ENCODE measurements at regions not wholly inside any gene's neighbourhood (a gene's known extent, or its start where the extent isn't known, plus 50 kb on each side); places are given as distances from the start of the nearest gene placed in this dataset.

DNA sequence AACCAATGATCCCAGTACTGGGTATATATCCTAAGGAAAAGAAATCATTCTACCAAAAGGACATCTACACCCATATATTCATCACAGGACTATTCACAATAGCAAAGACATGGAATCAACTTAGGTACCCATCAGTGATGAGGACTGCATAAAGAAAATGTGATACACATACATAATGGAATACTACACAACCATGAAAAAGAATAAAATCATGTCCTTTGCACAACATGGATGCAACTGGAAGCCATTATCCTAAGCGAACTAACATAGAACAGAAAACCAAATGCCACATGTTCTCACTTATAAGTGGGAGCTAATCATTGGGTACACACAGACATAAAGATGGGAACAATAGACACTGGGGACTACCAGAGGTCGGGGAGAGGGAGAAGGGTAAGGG lies 86.0 kb upstream of the LGR5 start:
- no peaks in the 10 kb centered on the region for H3K9me3 ChIP-seq (ENCODE audit: low read depth)
- no peak for DNase-seq (ENCODE audit: low read depth in 1 of 2, low spot score in 1 of 2)

DNA sequence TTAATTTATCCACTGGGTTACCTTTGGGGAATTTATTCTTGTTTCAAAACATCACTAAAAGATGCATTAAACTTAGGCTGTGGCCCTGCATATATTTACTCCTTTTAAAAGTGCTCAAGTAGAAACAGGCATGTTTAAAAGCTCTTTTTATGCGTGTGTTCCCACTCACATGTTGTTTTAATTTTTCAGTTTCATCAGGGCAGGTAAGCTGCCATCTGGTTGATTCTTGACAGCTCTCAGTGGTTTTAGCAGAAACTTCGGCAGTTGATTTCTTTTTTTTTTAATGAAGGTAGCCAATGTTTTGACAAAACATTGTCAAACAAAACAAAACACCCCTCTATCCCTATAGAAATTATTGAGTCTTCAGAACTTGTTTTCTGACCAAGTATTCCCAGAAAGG lies 89.6 kb upstream of the LGR5 start:
- Histone ChIP-seq H3K4me3 (no peak overlapping the region), H3K27me3 (no peaks in the 10 kb centered on the region), H3K27ac (no peak overlapping the region), H3K36me3 (no peaks in the 10 kb centered on the region), H3K9me3 (ENCODE audit: low read depth) (no peaks in the 10 kb centered on the region), H3K4me1 (ENCODE audit: low read depth) (no peaks in the 10 kb centered on the region)
- no peak for DNase-seq (ENCODE audit: low read depth in 1 of 2, low spot score in 1 of 2)
- TF ChIP-seq, protein P1, sequence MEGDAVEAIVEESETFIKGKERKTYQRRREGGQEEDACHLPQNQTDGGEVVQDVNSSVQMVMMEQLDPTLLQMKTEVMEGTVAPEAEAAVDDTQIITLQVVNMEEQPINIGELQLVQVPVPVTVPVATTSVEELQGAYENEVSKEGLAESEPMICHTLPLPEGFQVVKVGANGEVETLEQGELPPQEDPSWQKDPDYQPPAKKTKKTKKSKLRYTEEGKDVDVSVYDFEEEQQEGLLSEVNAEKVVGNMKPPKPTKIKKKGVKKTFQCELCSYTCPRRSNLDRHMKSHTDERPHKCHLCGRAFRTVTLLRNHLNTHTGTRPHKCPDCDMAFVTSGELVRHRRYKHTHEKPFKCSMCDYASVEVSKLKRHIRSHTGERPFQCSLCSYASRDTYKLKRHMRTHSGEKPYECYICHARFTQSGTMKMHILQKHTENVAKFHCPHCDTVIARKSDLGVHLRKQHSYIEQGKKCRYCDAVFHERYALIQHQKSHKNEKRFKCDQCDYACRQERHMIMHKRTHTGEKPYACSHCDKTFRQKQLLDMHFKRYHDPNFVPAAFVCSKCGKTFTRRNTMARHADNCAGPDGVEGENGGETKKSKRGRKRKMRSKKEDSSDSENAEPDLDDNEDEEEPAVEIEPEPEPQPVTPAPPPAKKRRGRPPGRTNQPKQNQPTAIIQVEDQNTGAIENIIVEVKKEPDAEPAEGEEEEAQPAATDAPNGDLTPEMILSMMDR (IDR thresholded peaks at IDR 0.05; ENCODE audit: low read depth, low read length): no peak

More for the DNA sequence above, 86.0 kb upstream of the LGR5 start:
- TF ChIP-seq, protein P1 (IDR thresholded peaks at IDR 0.05; ENCODE audit: low read depth, low read length): no peak
- no peak overlapping the region for H3K4me3 ChIP-seq
- H3K36me3 ChIP-seq: no peaks in the 10 kb centered on the region
- H3K4me1 ChIP-seq (ENCODE audit: low read depth): no peaks in the 10 kb centered on the region
- no peaks in the 10 kb centered on the region for H3K27me3 ChIP-seq
- no peak overlapping the region for H3K27ac ChIP-seq

DNA sequence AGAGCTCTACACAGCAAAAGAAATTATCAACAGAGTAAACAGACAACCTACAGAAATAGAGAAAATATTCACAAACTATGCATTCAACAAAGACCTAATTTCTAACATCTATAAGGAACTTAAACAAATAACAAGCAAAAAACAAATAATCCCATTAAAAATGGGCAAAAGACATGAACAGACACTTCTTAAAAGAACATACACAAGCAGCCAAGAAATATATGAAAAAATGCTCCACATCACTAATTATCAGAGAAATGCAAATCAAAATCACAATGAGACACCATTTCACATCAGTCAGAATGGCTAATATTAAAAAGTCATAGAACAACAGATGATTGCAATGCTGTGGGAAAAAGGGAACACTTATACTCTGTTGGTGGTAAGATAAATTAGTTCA lies 100.7 kb upstream of the LGR5 start:
- Histone ChIP-seq H3K4me3 (no peak overlapping the region), H3K27ac (no peak overlapping the region), H3K9me3 (ENCODE audit: low read depth) (no peaks in the 10 kb centered on the region), H3K27me3 (no peaks in the 10 kb centered on the region), H3K4me1 (ENCODE audit: low read depth) (no peaks in the 10 kb centered on the region), H3K36me3 (no peaks in the 10 kb centered on the region)
- TF ChIP-seq, protein P1 (IDR thresholded peaks at IDR 0.05; ENCODE audit: low read depth, low read length): no peak
- no peak for DNase-seq (ENCODE audit: low read depth in 1 of 2, low spot score in 1 of 2)

DNA sequence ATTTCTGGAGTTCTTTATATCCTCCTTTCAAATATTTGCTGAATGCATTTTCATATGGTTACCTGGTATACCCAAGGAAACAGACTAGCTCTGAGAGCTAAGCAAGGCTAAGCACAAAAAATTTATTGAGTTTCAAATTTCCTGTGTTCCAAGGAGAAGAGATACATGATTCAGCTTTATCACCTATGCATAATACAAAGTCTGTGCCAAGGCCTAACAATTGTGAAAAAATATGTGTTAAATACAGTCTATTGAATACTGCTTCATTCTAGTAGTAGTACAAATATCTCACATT lies 103.7 kb upstream of the LGR5 start:
- DNase-seq (ENCODE audit: low read depth in 1 of 2, low spot score in 1 of 2): no peak
- TF ChIP-seq, protein P1 (IDR thresholded peaks at IDR 0.05; ENCODE audit: low read depth, low read length): no peak
- Histone ChIP-seq H3K36me3 (no peaks in the 10 kb centered on the region), H3K4me1 (ENCODE audit: low read depth) (no peaks in the 10 kb centered on the region), H3K9me3 (ENCODE audit: low read depth) (no peaks in the 10 kb centered on the region), H3K27me3 (no peaks in the 10 kb centered on the region), H3K27ac (no peak overlapping the region), H3K4me3 (no peak overlapping the region)

- Histone ChIP-seq H3K27me3 (no peaks in the 10 kb centered on the region), H3K9me3 (ENCODE audit: low read depth) (no peaks in the 10 kb centered on the region), H3K36me3 (no peaks in the 10 kb centered on the region), H3K27ac (no peak overlapping the region), H3K4me3 (no peak overlapping the region), H3K4me1 (ENCODE audit: low read depth) (no peaks in the 10 kb centered on the region)
- TF ChIP-seq, protein P1 (IDR thresholded peaks at IDR 0.05; ENCODE audit: low read depth, low read length): no peak
- no peak for DNase-seq (ENCODE audit: low read depth in 1 of 2, low spot score in 1 of 2)
Measured at GRCh38 chr12:71335151-71335962, 104.2 kb upstream of the LGR5 start.
